Liver (tissue), 8 donors: ENCODE measurements at regions not wholly inside any gene's neighbourhood (a gene's known extent, or its start where the extent isn't known, plus 50 kb on each side); places are given as distances from the start of the nearest gene placed in this dataset.

Source experiments
- DNase-seq: peaks from one replicate; pipeline ENCODE4 v3.0.0-alpha.2; 2017; ENCODE audit warnings: low spot score
- H3K27ac ChIP-seq, 2 donors: one replicate each; pipeline ENCODE4 v1.7.0; 2013; ENCODE audit warnings: inconsistent platforms in 2 of 2, low read length in 2 of 2, control low read depth in 1 of 2, low read depth in 1 of 2, mild to moderate bottlenecking in 1 of 2
- H3K27me3 ChIP-seq, 4 donors: one replicate each; pipeline versions ENCODE4 v1.6.1 to v1.7.0; 2013; ENCODE audit warnings: low read length in 3 of 4, inconsistent platforms in 1 of 4, mild to moderate bottlenecking in 1 of 4, moderate library complexity in 1 of 4; ENCODE audit not compliant: control insufficient read depth in 4 of 4, insufficient read depth in 4 of 4
- H3K36me3 ChIP-seq, 4 donors: one replicate each; pipeline versions ENCODE4 v1.6.1 to v1.7.0; 2013; ENCODE audit warnings: low read length in 3 of 4, mild to moderate bottlenecking in 3 of 4, low read depth in 1 of 4, moderate library complexity in 1 of 4; ENCODE audit not compliant: control insufficient read depth in 4 of 4, insufficient read depth in 3 of 4
- H3K4me1 ChIP-seq, 4 donors: one replicate each; pipeline versions ENCODE4 v1.6.1 to v1.7.0; 2013; ENCODE audit warnings: low read length in 3 of 4, mild to moderate bottlenecking in 3 of 4, moderate library complexity in 1 of 4; ENCODE audit not compliant: control insufficient read depth in 4 of 4, insufficient read depth in 4 of 4
- H3K4me3 ChIP-seq, 3 donors: one replicate each; pipeline versions ENCODE4 v1.6.1 to v1.7.0; 2013; ENCODE audit warnings: low read length in 3 of 3, control low read depth in 1 of 3, low read depth in 1 of 3, mild to moderate bottlenecking in 1 of 3
- H3K9ac ChIP-seq, 2 donors: one replicate each; pipeline ENCODE4 v1.7.0; 2013; ENCODE audit warnings: low read length in 2 of 2, mild to moderate bottlenecking in 2 of 2, moderate library complexity in 2 of 2, control low read depth in 1 of 2, low read depth in 1 of 2
- H3K9me3 ChIP-seq, 4 donors: one replicate each; pipeline versions ENCODE4 v1.6.1 to v1.7.0; 2013; ENCODE audit warnings: low read length in 3 of 4; ENCODE audit not compliant: control insufficient read depth in 4 of 4
- EGR1 ChIP-seq, 2 donors: IDR thresholded peaks; 2 replicates each; pipeline ENCODE4 v1.6.1; 2016 to 2018; ENCODE audit warnings: antibody characterized with exemption in 2 of 2, low read depth in 2 of 2
- FOXA1 ChIP-seq: IDR thresholded peaks from 2 replicates; pipeline ENCODE4 v1.6.1; 2016; ENCODE audit warnings: antibody characterized with exemption
- FOXA2 ChIP-seq: IDR thresholded peaks from 2 replicates; pipeline ENCODE4 v1.6.1; 2016; ENCODE audit warnings: antibody characterized with exemption
- GABPA ChIP-seq, 2 donors: IDR thresholded peaks in 1 of 2; conservative IDR thresholded peaks in 1 of 2; 2 replicates each; pipeline ENCODE4 v1.6.1; 2016; ENCODE audit warnings: antibody characterized with exemption in 2 of 2, mild to moderate bottlenecking in 1 of 2, moderate library complexity in 1 of 2
- HNF4A ChIP-seq, 2 donors: conservative IDR thresholded peaks; 2 replicates each; pipeline ENCODE4 v1.6.1; 2016; ENCODE audit warnings: antibody characterized with exemption in 2 of 2, mild to moderate bottlenecking in 2 of 2
- HNF4G ChIP-seq: IDR thresholded peaks from 2 replicates; pipeline ENCODE4 v1.6.1; 2016; ENCODE audit warnings: antibody characterized with exemption
- JUND ChIP-seq, 2 donors: IDR thresholded peaks; 2 replicates each; pipeline ENCODE4 v1.6.1; 2016; ENCODE audit warnings: antibody characterized with exemption in 2 of 2
- NR2F2 ChIP-seq: IDR thresholded peaks from 2 replicates; pipeline ENCODE4 v1.6.1; 2016; ENCODE audit warnings: antibody characterized with exemption
- RAD21 ChIP-seq, 2 donors: IDR thresholded peaks; 2 replicates each; pipeline ENCODE4 v1.6.1; 2016; ENCODE audit warnings: antibody characterized with exemption in 2 of 2, mild to moderate bottlenecking in 2 of 2
- RXRA ChIP-seq, 2 donors: IDR thresholded peaks; 2 replicates each; pipeline ENCODE4 v1.6.1; 2017 to 2018; ENCODE audit warnings: antibody characterized with exemption in 2 of 2, mild to moderate bottlenecking in 1 of 2
- SP1 ChIP-seq: IDR thresholded peaks from 2 replicates; pipeline ENCODE4 v1.6.1; 2018; ENCODE audit warnings: antibody characterized with exemption, mild to moderate bottlenecking
- TAF1 ChIP-seq: conservative IDR thresholded peaks from 2 replicates; pipeline ENCODE4 v1.6.1; 2016; ENCODE audit warnings: antibody characterized with exemption, mild to moderate bottlenecking
- YY1 ChIP-seq: IDR thresholded peaks from 2 replicates; pipeline ENCODE4 v1.6.1; 2016; ENCODE audit warnings: antibody characterized with exemption, mild to moderate bottlenecking
- WGBS: extraction: QIAGEN DNeasy Blood & Tissue Kit; methylation state at CpG from one replicate; pipeline ENCODE4 v1.1.7; 2013; 5-methylcytosine and 5-hydroxymethylcytosine counted together
- TF ChIP-seq, protein P1 (sequence below): IDR thresholded peaks from 2 replicates; pipeline ENCODE4 v1.6.1; 2016; ENCODE audit warnings: antibody characterized with exemption
- TF ChIP-seq, protein P2 (sequence below): fragments of 150-350 bp; IDR thresholded peaks from 2 replicates; pipeline ENCODE4 v1.5.1; 2017; ENCODE audit warnings: improper control_type of control experiment, low read depth, low read length; ENCODE audit not compliant: missing input control
- TF ChIP-seq, protein P3 (sequence below): IDR thresholded peaks from 2 replicates; pipeline ENCODE4 v1.6.1; 2016; ENCODE audit warnings: antibody characterized with exemption
- TF ChIP-seq, protein P4 (sequence below): IDR thresholded peaks from 2 replicates; pipeline ENCODE4 v1.6.1; 2016; ENCODE audit warnings: antibody characterized with exemption
- TF ChIP-seq, protein P5 (sequence below): IDR thresholded peaks from 2 replicates; pipeline ENCODE4 v1.6.1; 2016; ENCODE audit warnings: antibody characterized with exemption, mild to moderate bottlenecking
- donor health status: healthy.
- donor health status: healthy.
- donor health status: healthy.
- donor health status: healthy.
- donor health status: healthy.

DNA sequence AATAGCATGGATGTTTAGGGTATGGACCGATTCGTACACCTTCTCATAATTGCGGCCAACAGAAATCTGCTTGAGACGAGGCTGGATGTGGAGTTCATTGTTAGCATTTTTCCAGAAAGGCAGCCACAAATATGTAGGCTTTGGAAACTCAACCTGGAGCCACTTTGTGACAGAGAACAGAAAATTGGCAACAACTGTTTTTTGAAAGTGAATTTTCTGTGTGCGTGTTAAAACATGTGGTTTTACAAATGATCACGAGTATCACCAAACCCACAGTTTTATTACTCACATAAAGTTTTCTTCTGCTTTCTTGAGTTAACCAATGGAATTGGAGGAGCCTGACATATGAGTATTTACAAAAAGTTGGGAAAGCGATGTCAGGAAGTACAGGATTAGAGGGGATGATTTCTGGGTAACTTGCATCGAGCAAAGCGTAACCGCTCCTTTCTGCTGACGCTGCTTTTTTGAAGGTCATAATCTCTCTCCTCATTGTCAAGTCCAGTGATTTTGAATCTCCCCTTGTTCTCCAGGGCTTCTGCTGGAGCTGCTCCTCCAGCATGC lies 138.5 kb upstream of the TAF11L2 start (continued):
- TF ChIP-seq, protein P1, sequence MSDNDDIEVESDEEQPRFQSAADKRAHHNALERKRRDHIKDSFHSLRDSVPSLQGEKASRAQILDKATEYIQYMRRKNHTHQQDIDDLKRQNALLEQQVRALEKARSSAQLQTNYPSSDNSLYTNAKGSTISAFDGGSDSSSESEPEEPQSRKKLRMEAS: no peak
- TF ChIP-seq YY1: no peak

DNA sequence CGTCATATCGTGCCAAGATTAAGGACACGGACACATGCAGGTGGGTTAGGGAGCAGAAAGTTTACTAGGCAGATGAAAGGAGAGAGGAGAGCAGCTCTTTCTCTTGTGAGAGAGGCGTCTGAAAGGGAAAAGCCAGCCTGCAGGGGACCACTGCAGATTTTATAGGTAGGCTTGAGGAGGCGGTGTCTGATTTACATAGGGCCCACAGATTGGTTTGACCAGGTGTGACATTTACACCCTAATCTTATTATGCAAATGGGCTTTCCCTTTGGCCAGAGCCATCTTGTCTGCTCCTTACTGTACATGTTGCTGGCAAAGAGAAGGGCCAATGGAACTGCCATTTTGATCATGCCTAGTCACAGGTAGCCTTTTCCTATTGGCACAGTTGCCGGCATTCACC lies 137.2 kb upstream of the TAF11L2 start:
- H3K9ac ChIP-seq: no peak overlapping the region
- H3K4me3 ChIP-seq: no peak overlapping the region
- no peaks in the 10 kb centered on the region for H3K36me3 ChIP-seq
- no peak for DNase-seq
- no peaks in the 10 kb centered on the region for H3K4me1 ChIP-seq
- no peaks in the 10 kb centered on the region for H3K27me3 ChIP-seq
- TF ChIP-seq, protein P2, sequence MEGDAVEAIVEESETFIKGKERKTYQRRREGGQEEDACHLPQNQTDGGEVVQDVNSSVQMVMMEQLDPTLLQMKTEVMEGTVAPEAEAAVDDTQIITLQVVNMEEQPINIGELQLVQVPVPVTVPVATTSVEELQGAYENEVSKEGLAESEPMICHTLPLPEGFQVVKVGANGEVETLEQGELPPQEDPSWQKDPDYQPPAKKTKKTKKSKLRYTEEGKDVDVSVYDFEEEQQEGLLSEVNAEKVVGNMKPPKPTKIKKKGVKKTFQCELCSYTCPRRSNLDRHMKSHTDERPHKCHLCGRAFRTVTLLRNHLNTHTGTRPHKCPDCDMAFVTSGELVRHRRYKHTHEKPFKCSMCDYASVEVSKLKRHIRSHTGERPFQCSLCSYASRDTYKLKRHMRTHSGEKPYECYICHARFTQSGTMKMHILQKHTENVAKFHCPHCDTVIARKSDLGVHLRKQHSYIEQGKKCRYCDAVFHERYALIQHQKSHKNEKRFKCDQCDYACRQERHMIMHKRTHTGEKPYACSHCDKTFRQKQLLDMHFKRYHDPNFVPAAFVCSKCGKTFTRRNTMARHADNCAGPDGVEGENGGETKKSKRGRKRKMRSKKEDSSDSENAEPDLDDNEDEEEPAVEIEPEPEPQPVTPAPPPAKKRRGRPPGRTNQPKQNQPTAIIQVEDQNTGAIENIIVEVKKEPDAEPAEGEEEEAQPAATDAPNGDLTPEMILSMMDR: no peak
- no peak for TF ChIP-seq FOXA2
- TF ChIP-seq RAD21 (IDR thresholded peaks at IDR 0.05): no peak
- TF ChIP-seq, protein P3, sequence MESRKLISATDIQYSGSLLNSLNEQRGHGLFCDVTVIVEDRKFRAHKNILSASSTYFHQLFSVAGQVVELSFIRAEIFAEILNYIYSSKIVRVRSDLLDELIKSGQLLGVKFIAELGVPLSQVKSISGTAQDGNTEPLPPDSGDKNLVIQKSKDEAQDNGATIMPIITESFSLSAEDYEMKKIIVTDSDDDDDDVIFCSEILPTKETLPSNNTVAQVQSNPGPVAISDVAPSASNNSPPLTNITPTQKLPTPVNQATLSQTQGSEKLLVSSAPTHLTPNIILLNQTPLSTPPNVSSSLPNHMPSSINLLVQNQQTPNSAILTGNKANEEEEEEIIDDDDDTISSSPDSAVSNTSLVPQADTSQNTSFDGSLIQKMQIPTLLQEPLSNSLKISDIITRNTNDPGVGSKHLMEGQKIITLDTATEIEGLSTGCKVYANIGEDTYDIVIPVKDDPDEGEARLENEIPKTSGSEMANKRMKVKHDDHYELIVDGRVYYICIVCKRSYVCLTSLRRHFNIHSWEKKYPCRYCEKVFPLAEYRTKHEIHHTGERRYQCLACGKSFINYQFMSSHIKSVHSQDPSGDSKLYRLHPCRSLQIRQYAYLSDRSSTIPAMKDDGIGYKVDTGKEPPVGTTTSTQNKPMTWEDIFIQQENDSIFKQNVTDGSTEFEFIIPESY: no peak
- TF ChIP-seq, protein P4, sequence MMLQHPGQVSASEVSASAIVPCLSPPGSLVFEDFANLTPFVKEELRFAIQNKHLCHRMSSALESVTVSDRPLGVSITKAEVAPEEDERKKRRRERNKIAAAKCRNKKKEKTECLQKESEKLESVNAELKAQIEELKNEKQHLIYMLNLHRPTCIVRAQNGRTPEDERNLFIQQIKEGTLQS: no peak
- no peak for TF ChIP-seq YY1
- no peak for TF ChIP-seq SP1
- no peak for TF ChIP-seq HNF4A (conservative IDR thresholded peaks at IDR 0.05)
- TF ChIP-seq, protein P1: no peak
- no peak for TF ChIP-seq TAF1
- TF ChIP-seq FOXA1: no peak
- TF ChIP-seq NR2F2: no peak
- TF ChIP-seq RXRA (IDR thresholded peaks at IDR 0.05): no peak
- no peak for TF ChIP-seq JUND (IDR thresholded peaks at IDR 0.05)
- TF ChIP-seq EGR1 (IDR thresholded peaks at IDR 0.05; ENCODE audit: low read depth in 2 of 2): no peak
- TF ChIP-seq GABPA (IDR thresholded peaks at IDR 0.05 in 1 of 2, conservative IDR thresholded peaks at IDR 0.05 in 1 of 2): no peak
- TF ChIP-seq HNF4G: no peak
- TF ChIP-seq, protein P5, sequence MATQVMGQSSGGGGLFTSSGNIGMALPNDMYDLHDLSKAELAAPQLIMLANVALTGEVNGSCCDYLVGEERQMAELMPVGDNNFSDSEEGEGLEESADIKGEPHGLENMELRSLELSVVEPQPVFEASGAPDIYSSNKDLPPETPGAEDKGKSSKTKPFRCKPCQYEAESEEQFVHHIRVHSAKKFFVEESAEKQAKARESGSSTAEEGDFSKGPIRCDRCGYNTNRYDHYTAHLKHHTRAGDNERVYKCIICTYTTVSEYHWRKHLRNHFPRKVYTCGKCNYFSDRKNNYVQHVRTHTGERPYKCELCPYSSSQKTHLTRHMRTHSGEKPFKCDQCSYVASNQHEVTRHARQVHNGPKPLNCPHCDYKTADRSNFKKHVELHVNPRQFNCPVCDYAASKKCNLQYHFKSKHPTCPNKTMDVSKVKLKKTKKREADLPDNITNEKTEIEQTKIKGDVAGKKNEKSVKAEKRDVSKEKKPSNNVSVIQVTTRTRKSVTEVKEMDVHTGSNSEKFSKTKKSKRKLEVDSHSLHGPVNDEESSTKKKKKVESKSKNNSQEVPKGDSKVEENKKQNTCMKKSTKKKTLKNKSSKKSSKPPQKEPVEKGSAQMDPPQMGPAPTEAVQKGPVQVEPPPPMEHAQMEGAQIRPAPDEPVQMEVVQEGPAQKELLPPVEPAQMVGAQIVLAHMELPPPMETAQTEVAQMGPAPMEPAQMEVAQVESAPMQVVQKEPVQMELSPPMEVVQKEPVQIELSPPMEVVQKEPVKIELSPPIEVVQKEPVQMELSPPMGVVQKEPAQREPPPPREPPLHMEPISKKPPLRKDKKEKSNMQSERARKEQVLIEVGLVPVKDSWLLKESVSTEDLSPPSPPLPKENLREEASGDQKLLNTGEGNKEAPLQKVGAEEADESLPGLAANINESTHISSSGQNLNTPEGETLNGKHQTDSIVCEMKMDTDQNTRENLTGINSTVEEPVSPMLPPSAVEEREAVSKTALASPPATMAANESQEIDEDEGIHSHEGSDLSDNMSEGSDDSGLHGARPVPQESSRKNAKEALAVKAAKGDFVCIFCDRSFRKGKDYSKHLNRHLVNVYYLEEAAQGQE: no peak
- 91% methylated on average over 6 of the region's 6 CpGs for WGBS
- no peak overlapping the region for H3K27ac ChIP-seq
- peaks cover 0 to 2% (median 0%) of the 10 kb centered on the region in 4 donors for H3K9me3 ChIP-seq
